ENCODE measurements at regions not wholly inside any gene's neighbourhood (a gene's known extent, or its start where the extent isn't known, plus 50 kb on each side); places are given as distances from the start of the nearest gene placed in this dataset.

- POLR2A ChIA-PET = no interaction called here
- Mint-ChIP-seq H3K4me1 (no peaks in the 10 kb centered on the region), H3K27me3 (no peaks in the 10 kb centered on the region), H3K36me3 (ENCODE audit: low read depth) (no peaks in the 10 kb centered on the region), H3K9me3 (ENCODE audit: low read depth) (peaks cover 13% of the 10 kb centered on the region), H3K4me3 (no peak overlapping the region), H3K27ac (no peak overlapping the region)
- no peak for ATAC-seq
- CTCF ChIA-PET = interaction anchor here (0.6 to 0.7 kb wide), 2 partner anchors 10 to 1346 kb away, joined by 3 read pairs; no protein-coding TSS in a partner anchor
- DNase-seq = peak; percentile 19
- intact Hi-C loops (cut with DNase I, micrococcal nuclease) = no loop called here
Measured at GRCh38 chr14:25431211-25432076, 381.5 kb upstream of the STXBP6 start.

DNA sequence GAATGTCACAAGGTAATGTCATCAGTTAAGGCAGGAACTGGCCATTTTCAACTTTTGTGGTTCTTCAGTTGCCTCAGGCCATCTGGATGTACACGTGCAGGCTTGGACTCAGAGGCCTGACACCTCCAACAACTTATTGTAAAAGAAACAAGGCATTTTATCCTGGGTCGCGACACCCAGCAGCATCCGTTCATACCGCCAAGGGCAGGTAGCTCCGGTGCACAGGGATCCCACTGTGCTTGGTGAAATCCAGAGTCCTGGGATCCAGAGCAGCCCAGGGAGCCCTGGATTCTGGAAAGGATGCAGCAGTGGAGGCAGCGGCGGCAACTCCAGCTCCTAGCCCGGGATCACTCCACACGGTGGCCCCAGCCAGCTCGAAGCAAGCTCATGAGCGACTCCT lies 380.9 kb upstream of the STXBP6 start:
- no peak overlapping the region for H3K4me3 Mint-ChIP-seq
- POLR2A ChIA-PET = no interaction called here
- peaks cover 13% of the 10 kb centered on the region for H3K9me3 Mint-ChIP-seq (ENCODE audit: low read depth)
- H3K4me1 Mint-ChIP-seq = no peaks in the 10 kb centered on the region
- intact Hi-C loops (cut with DNase I, micrococcal nuclease) = no loop called here
- no peak overlapping the region for H3K27ac Mint-ChIP-seq
- no peaks in the 10 kb centered on the region for H3K36me3 Mint-ChIP-seq (ENCODE audit: low read depth)
- no peaks in the 10 kb centered on the region for H3K27me3 Mint-ChIP-seq
- ATAC-seq (no peak), DNase-seq (no peak)
- CTCF ChIA-PET = interaction anchor here (0.6 to 0.7 kb wide), 2 partner anchors 9 to 1346 kb away, joined by 3 read pairs; no protein-coding TSS in a partner anchor

DNA sequence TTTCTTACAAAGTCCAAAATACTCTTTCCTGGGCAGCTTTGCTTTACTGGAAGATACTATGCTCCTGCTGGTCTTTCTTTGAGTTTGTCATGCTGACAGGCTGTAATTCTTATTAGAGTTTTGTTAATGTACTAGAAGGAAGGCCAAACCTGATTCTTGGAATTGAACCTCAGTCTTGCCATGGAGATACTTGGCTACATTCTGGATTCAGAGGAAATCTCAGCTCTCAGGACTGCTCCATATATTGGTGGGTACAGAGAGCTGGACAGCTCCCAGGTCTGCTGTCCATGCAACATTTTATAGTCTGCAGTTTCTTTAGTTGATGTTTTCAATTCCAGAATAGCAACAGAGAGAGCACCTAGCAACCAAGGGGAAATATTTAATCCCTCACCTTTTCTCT lies 363.1 kb upstream of the STXBP6 start:
- no peaks in the 10 kb centered on the region for H3K36me3 Mint-ChIP-seq (ENCODE audit: low read depth)
- H3K4me3 Mint-ChIP-seq = no peak overlapping the region
- no peak for ATAC-seq
- DNase-seq = no peak
- ChIA-PET CTCF (interaction anchor here (0.6 to 2.2 kb wide), 4 partner anchors 10 to 682 kb away, joined by 3 to 8 read pairs (median 4); no protein-coding TSS in a partner anchor), POLR2A (no interaction called here)
- H3K4me1 Mint-ChIP-seq = no peaks in the 10 kb centered on the region
- no peak overlapping the region for H3K27ac Mint-ChIP-seq
- intact Hi-C loops (cut with DNase I, micrococcal nuclease) = no loop called here
- H3K27me3 Mint-ChIP-seq = no peaks in the 10 kb centered on the region
- no peaks in the 10 kb centered on the region for H3K9me3 Mint-ChIP-seq (ENCODE audit: low read depth)

DNA sequence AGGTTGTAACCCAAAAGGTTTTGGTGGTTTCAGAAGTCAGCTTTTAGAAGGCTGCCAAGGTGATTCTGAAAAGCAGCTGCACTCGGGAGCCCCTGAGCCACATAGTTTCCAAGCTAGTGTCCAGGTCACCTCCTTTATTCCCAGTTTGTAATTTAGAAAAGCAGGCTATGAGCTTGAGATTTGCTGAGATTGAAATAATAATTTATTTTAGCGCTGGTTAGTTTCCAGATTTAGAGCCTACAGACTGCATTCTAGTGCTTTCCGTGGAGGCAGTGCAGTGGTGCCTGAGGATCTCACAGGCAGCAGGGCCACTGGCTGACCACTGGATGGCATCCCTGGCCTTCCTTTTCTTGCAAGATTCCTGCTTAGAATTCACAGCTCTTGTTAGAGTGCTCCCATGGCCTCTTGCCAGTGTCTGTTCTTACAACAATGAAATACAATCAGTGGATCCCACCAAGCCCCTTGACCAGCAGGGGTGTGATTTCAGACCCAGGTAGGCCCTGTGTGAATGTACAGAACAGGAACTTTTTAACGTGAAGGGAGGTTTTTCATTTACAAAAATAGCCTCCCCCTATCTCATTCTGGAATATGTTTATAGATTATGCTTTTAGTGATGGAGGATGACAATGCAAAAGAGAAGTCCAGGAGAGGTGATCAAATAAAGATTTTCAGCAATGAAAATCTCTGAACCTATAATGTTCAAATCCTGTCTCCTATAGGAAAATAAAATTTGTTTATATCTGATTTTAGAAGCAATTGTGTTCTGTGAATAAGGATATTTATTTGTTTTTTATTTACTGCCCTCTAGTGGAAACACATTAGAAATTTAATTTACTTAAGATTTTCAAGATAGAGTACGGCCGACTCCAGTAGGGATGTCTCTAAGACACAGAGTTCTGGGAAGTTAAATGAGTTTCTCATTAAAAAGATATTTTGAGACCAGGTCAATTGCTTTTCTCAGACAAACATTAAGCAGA lies 362.1 kb upstream of the STXBP6 start:
- CTCF ChIA-PET = interaction anchor here (0.6 to 2.2 kb wide), 6 partner anchors 9 to 682 kb away, joined by 3 to 8 read pairs (median 3); no protein-coding TSS in a partner anchor
- H3K4me1 Mint-ChIP-seq = no peaks in the 10 kb centered on the region
- H3K27ac Mint-ChIP-seq = no peak overlapping the region
- H3K36me3 Mint-ChIP-seq (ENCODE audit: low read depth) = no peaks in the 10 kb centered on the region
- peaks cover 2% of the 10 kb centered on the region for H3K9me3 Mint-ChIP-seq (ENCODE audit: low read depth)
- no peak for ATAC-seq
- DNase-seq = no peak
- H3K4me3 Mint-ChIP-seq = no peak overlapping the region
- H3K27me3 Mint-ChIP-seq = no peaks in the 10 kb centered on the region
- intact Hi-C loops (cut with DNase I, micrococcal nuclease) = no loop called here
- POLR2A ChIA-PET = no interaction called here

- Mint-ChIP-seq H3K4me3 (no peak overlapping the region), H3K27ac (no peak overlapping the region), H3K4me1 (no peaks in the 10 kb centered on the region), H3K27me3 (no peaks in the 10 kb centered on the region), H3K9me3 (ENCODE audit: low read depth) (peaks cover 2% of the 10 kb centered on the region), H3K36me3 (ENCODE audit: low read depth) (no peaks in the 10 kb centered on the region)
- ATAC-seq (no peak), DNase-seq (peak; percentile 28)
- ChIA-PET POLR2A (no interaction called here), CTCF (interaction anchor here (0.6 to 1.7 kb wide), 2 partner anchors 11 to 192 kb away, joined by 3 to 4 read pairs; no protein-coding TSS in a partner anchor)
- intact Hi-C loops (cut with DNase I, micrococcal nuclease) = no loop called here
Measured at GRCh38 chr14:25406818-25407217, 356.9 kb upstream of the STXBP6 start.

DNA sequence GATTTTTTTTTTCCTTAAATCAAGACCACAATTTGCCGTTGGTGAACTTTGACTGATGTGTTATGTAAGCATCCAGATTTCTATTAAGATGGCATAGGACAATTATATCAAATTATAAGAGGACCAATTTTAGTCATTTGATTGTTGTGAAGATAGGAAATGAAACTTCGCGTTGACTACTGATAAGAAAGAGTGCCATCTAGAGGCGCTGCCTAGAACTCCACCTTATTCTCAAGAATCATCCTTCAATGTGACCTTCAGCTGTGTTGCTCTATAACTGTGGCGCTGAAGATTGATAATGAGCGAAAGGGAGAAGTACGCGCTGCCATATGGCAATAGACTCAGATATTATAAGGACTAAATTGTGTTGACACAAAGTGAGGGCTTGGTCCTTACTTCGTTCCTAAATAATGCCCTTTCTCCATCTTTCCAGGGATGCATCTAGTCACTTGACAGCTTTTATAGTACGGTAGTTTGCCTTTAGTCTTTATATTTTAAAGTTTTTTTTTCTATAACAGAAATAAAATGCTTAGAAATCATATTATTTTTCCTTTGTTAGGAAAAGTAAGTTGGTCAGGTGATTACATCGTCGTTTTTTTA lies 350.8 kb upstream of the STXBP6 start:
- intact Hi-C loops (cut with DNase I, micrococcal nuclease) = no loop called here
- Mint-ChIP-seq H3K4me3 (no peak overlapping the region), H3K9me3 (ENCODE audit: low read depth) (no peaks in the 10 kb centered on the region), H3K27ac (no peak overlapping the region), H3K27me3 (peaks cover 3% of the 10 kb centered on the region), H3K36me3 (ENCODE audit: low read depth) (no peaks in the 10 kb centered on the region), H3K4me1 (no peaks in the 10 kb centered on the region)
- POLR2A ChIA-PET = no interaction called here
- CTCF ChIA-PET = interaction anchor here (0.6 to 3.2 kb wide), 7 partner anchors 11 to 762 kb away, joined by 3 to 14 read pairs (median 4); no protein-coding TSS in a partner anchor
- peak; percentile 58 for DNase-seq
- ATAC-seq = no peak

GRCh38 chr14:25396128-25396527 lies 346.2 kb upstream of the STXBP6 start:
- Mint-ChIP-seq H3K9me3 (ENCODE audit: low read depth) (no peaks in the 10 kb centered on the region), H3K4me1 (no peaks in the 10 kb centered on the region), H3K27ac (no peak overlapping the region), H3K27me3 (peaks cover 2% of the 10 kb centered on the region), H3K4me3 (no peak overlapping the region), H3K36me3 (ENCODE audit: low read depth) (no peaks in the 10 kb centered on the region)
- ATAC-seq (no peak), DNase-seq (no peak)
- ChIA-PET POLR2A (no interaction called here), CTCF (interaction anchor here (0.6 to 1.3 kb wide), 5 partner anchors 10 to 326 kb away, joined by 3 to 4 read pairs (median 3); no protein-coding TSS in a partner anchor)
- intact Hi-C loops (cut with DNase I, micrococcal nuclease) = no loop called here

DNA sequence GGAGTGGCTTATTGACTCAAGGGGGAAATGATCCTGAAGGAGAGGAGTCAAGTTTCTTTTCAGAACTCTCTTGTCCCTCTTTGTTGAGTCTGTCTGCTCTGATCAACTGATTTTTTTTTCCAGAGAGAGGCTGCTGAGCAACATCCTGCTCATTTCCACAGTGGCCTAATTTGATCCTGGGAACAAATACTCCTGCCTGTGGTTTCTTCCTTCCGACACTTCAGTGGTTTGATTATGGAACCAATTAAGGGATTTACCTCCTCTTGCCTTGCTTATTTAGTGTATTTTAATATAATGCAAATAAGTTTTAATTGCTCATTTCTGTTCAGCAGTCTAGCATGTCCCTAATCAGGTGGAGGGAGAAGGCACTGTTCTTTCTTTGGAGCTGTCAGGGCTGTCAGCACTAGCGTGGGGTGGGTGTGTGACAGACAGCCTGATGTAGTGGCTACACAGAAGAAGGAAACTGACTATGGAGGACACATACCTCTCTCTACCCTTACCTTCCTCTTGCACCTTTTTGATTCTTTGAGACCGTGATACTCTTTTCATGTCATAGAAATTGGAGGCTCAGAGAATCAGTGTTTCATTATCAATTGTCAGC lies 344.9 kb upstream of the STXBP6 start:
- H3K36me3 Mint-ChIP-seq (ENCODE audit: low read depth) = no peaks in the 10 kb centered on the region
- peaks cover 1% of the 10 kb centered on the region for H3K27me3 Mint-ChIP-seq
- DNase-seq = no peak
- ChIA-PET POLR2A (no interaction called here), CTCF (interaction anchor here (0.7 to 1.3 kb wide), 2 partner anchors 11 to 17 kb away, joined by 3 read pairs; no protein-coding TSS in a partner anchor)
- ATAC-seq = no peak
- no peak overlapping the region for H3K4me3 Mint-ChIP-seq
- no peak overlapping the region for H3K27ac Mint-ChIP-seq
- no peaks in the 10 kb centered on the region for H3K4me1 Mint-ChIP-seq
- intact Hi-C loops (cut with DNase I, micrococcal nuclease) = no loop called here
- H3K9me3 Mint-ChIP-seq (ENCODE audit: low read depth) = no peaks in the 10 kb centered on the region

DNA sequence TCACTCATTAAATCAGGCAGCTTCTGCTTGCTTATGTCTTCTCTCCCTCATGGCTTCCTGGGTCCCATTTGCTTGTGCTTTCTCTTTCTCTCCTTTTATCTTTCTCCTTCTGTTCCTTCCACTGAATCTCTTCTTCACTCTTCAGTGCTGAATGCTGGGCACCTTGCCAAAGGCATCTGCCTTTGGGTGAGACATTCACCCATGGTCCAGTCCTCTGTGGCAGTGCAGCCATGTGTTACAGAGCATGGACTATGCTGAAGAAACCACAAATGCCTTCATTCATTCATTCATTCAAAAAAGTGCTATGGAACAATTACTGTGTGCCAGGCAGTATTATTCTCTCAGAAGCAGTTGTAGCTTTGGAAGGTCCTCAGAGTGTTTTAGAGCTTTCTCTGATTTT lies 344.4 kb upstream of the STXBP6 start:
- ChIA-PET CTCF (no interaction called here), POLR2A (no interaction called here)
- Mint-ChIP-seq H3K27ac (no peak overlapping the region), H3K9me3 (ENCODE audit: low read depth) (no peaks in the 10 kb centered on the region), H3K4me3 (no peak overlapping the region), H3K27me3 (no peaks in the 10 kb centered on the region), H3K4me1 (no peaks in the 10 kb centered on the region), H3K36me3 (ENCODE audit: low read depth) (no peaks in the 10 kb centered on the region)
- DNase-seq (no peak), ATAC-seq (no peak)
- intact Hi-C loops (cut with DNase I, micrococcal nuclease) = no loop called here

DNA sequence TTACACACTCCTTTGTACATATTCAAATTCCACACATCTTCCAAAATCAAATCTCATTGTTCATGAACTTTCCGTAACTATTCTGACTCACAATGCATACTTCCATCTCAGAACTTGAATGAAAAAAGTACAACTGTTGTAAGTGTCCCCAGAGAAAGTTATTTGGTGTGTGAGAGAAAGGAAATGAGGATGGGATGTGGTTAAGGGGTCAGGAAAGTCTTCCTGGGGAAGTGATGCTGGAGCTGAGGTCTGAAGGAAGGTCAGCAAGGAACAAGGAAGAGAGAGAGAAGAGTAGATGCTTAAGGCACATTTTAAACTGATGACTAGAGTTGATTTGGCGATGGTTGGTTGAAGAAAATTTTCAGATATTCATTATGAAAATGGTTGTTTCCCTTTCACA lies 340.0 kb upstream of the STXBP6 start:
- Mint-ChIP-seq H3K4me3 (no peak overlapping the region), H3K36me3 (ENCODE audit: low read depth) (no peaks in the 10 kb centered on the region), H3K9me3 (ENCODE audit: low read depth) (no peaks in the 10 kb centered on the region), H3K27ac (no peak overlapping the region), H3K27me3 (no peaks in the 10 kb centered on the region), H3K4me1 (no peaks in the 10 kb centered on the region)
- CTCF ChIA-PET = no interaction called here
- DNase-seq (no peak), ATAC-seq (no peak)
- intact Hi-C loops (cut with DNase I, micrococcal nuclease) = no loop called here
- POLR2A ChIA-PET = no interaction called here

GRCh38 chr14:25381498-25381897 lies 331.6 kb upstream of the STXBP6 start:
- CTCF ChIA-PET = no interaction called here

More at GRCh38 chr14:25381498-25381897, 331.6 kb upstream of the STXBP6 start:
- POLR2A ChIA-PET = no interaction called here
- ATAC-seq (no peak), DNase-seq (no peak)
- no peak overlapping the region for H3K27ac Mint-ChIP-seq
- no peaks in the 10 kb centered on the region for H3K4me1 Mint-ChIP-seq
- no peaks in the 10 kb centered on the region for H3K9me3 Mint-ChIP-seq (ENCODE audit: low read depth)
- intact Hi-C loops (cut with DNase I, micrococcal nuclease) = no loop called here
- no peak overlapping the region for H3K4me3 Mint-ChIP-seq
- no peaks in the 10 kb centered on the region for H3K27me3 Mint-ChIP-seq
- no peaks in the 10 kb centered on the region for H3K36me3 Mint-ChIP-seq (ENCODE audit: low read depth)
